ENCODE measurements at regions not wholly inside any gene's neighbourhood (a gene's known extent, or its start where the extent isn't known, plus 50 kb on each side); places are given as distances from the start of the nearest gene placed in this dataset.
"Not testable (repeated sequence)": the region's sequence is repeated elsewhere in the genome, so short reads cannot be mapped to it uniquely, and the experiment has no call there.

GRCh38 chr3:13231781-13232666 lies 158.8 kb upstream of the IQSEC1 start:
- FAIRE-seq (no peak), DNase-seq (ENCODE audit: insufficient read length, low spot score) (no peak)
- TF ChIP-seq POU2F2 (IDR thresholded peaks at IDR 0.05; ENCODE audit: low read depth, low read length) = no peak
- no peak for TF ChIP-seq SPI1 (IDR thresholded peaks at IDR 0.05; ENCODE audit: low read depth, low read length)
- no peak for TF ChIP-seq PAX5 (IDR thresholded peaks at IDR 0.05; ENCODE audit: insufficient read depth, low read length, severe bottlenecking)
- no peak for TF ChIP-seq POLR2AphosphoS5 (IDR thresholded peaks at IDR 0.05; ENCODE audit: low read depth, low read length)
- no peak for TF ChIP-seq TAF1 (IDR thresholded peaks at IDR 0.05; ENCODE audit: low read depth, low read length)
- TF ChIP-seq POLR2A (IDR thresholded peaks at IDR 0.05; ENCODE audit: low read depth, low read length) = no peak

DNA sequence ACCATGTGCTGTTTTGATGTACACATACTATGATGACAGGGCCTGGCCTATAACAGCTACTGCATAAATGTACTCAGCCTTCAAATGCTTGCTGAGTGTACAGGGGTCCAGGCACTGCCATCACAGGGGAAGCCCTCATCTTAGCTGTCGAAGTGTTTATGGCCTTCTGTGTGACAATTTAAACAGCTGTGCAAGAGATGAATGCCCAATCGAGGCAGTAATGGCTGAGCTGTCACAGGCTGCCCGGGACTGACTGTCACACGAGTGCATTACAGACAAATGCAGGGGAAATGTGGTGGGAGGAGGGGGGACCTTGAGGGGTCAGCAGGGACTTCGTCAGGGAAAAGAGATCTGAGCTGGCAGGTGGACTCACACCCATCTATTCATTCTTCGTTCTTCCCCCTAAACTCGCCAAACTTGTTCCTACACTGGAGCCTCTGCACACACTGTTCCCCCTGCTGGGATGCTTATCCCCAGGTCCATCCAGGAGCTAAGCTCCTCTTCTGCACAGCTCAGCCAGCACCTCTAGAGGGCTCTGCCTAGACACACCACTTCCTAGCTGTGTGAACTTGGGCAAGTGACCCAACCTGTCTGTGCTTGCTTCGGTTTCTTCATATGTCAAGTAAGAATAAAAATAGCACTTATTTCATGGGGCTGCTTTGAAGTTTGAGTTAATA lies 156.2 kb upstream of the IQSEC1 start:
- DNase-seq (ENCODE audit: insufficient read length, low spot score) (no peak), FAIRE-seq (no peak)
- TF ChIP-seq SPI1 (IDR thresholded peaks at IDR 0.05; ENCODE audit: low read depth, low read length) = no peak
- TF ChIP-seq PAX5 (IDR thresholded peaks at IDR 0.05; ENCODE audit: insufficient read depth, low read length, severe bottlenecking) = no peak
- TF ChIP-seq TAF1 (IDR thresholded peaks at IDR 0.05; ENCODE audit: low read depth, low read length) = no peak
- no peak for TF ChIP-seq POLR2AphosphoS5 (IDR thresholded peaks at IDR 0.05; ENCODE audit: low read depth, low read length)

DNA sequence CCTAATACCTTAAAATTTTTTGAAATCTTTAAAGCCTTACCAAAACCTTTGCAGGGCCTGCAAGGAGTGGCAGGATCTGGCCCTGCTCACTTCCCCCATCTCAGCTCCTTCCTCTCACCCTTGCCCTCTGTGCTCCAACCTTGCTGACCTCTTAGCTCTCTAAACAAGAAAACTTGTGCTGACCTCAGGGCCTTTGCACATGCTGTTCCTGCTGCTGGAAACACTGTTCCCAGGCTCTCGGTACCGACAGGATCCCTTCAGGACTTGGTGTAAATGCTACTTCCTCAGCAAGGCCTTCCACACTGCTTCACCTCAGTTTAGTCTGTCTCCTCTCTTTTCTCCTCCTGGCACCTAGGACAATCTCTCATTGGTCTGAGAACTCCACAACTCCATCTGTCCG lies 155.4 kb upstream of the IQSEC1 start:
- FAIRE-seq (no peak), DNase-seq (ENCODE audit: insufficient read length, low spot score) (no peak)
- TF ChIP-seq POLR2A (IDR thresholded peaks at IDR 0.05; ENCODE audit: low read depth, low read length) (no peak), POU2F2 (IDR thresholded peaks at IDR 0.05; ENCODE audit: low read depth, low read length) (no peak), SPI1 (IDR thresholded peaks at IDR 0.05; ENCODE audit: low read depth, low read length) (no peak), PAX5 (IDR thresholded peaks at IDR 0.05; ENCODE audit: insufficient read depth, low read length, severe bottlenecking) (no peak), TAF1 (IDR thresholded peaks at IDR 0.05; ENCODE audit: low read depth, low read length) (no peak), POLR2AphosphoS5 (IDR thresholded peaks at IDR 0.05; ENCODE audit: low read depth, low read length) (no peak)

DNA sequence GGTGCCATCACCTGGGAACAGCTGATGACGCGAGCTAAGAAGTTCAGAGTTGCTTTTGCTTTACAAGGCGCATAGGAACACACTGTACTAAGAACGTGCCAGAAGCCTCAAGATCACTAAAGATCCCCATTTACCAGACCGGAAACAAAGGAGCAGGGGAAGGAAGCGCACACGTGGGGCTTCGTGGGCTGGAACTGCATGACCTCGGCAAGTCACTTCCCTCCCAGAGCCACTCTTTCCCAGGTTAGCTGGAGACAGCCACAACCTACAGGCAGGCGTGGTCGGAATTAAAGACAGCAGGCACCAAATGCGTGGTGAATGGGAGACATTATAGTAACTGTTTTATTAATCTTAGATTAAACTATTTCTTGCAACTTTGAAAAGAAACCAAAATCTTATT lies 154.9 kb upstream of the IQSEC1 start:
- DNase-seq (ENCODE audit: insufficient read length, low spot score); FAIRE-seq: not testable (repeated sequence)

DNA sequence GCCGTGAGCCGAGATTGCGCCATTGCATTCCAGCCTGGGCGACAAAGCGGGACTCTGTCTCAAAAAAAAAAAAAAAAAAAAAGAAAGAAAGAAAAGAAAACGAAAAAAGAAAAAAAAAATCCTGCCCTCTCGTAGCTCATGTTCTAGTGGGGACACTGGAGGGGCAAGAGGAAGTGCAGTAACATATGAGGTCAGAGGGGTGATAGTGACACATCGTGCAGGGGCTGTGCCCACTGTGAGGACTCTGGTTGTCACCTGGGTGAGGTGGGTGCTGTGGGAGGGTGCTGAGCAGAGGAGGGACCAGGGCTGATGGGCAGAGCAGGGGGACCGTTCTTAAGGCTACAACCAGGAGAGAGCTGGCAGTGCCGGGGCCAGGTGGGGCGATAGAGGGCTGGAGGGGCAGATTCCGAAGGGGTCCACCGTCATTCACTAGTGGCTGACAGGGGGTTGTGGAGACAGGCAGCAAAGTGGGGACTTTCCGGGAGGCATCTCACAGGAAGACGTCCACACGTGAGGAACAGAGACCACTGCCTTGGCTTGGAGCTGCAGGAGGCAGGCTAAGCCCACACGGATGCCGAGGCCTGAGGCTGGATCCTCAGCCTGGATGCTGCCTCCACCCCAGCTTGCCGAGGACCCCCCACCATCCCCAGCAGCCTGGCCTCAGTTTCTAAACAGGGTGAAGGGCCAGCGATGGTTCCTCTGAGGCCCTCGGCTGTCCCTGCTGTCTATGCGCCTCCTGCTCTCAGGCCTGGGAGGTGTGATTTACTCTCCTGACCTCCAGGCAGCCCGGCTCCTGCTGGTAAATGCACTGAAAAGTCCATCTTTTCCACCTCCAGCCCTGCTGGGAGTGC lies 154.3 kb upstream of the IQSEC1 start:
- DNase-seq (ENCODE audit: insufficient read length, low spot score) (no peak), FAIRE-seq (no peak)
- TF ChIP-seq SPI1 (IDR thresholded peaks at IDR 0.05; ENCODE audit: low read depth, low read length) (no peak), PAX5 (IDR thresholded peaks at IDR 0.05; ENCODE audit: insufficient read depth, low read length, severe bottlenecking) (no peak), POLR2A (IDR thresholded peaks at IDR 0.05; ENCODE audit: low read depth, low read length) (no peak), POLR2AphosphoS5 (IDR thresholded peaks at IDR 0.05; ENCODE audit: low read depth, low read length) (no peak), TAF1 (IDR thresholded peaks at IDR 0.05; ENCODE audit: low read depth, low read length) (no peak), POU2F2 (IDR thresholded peaks at IDR 0.05; ENCODE audit: low read depth, low read length) (no peak)

- DNase-seq (ENCODE audit: insufficient read length, low spot score) (no peak), FAIRE-seq (no peak)
- TF ChIP-seq PAX5 (IDR thresholded peaks at IDR 0.05; ENCODE audit: insufficient read depth, low read length, severe bottlenecking) (no peak), POLR2A (IDR thresholded peaks at IDR 0.05; ENCODE audit: low read depth, low read length) (no peak), TAF1 (IDR thresholded peaks at IDR 0.05; ENCODE audit: low read depth, low read length) (no peak), SPI1 (IDR thresholded peaks at IDR 0.05; ENCODE audit: low read depth, low read length) (no peak), POU2F2 (IDR thresholded peaks at IDR 0.05; ENCODE audit: low read depth, low read length) (no peak), POLR2AphosphoS5 (IDR thresholded peaks at IDR 0.05; ENCODE audit: low read depth, low read length) (no peak)
These were observed 151.7 kb upstream of the IQSEC1 start for GRCh38 chr3:13224967-13225366.

- no peak for TF ChIP-seq POLR2A (IDR thresholded peaks at IDR 0.05; ENCODE audit: low read depth, low read length)
- no peak for TF ChIP-seq SPI1 (IDR thresholded peaks at IDR 0.05; ENCODE audit: low read depth, low read length)
- TF ChIP-seq TAF1 (IDR thresholded peaks at IDR 0.05; ENCODE audit: low read depth, low read length) = no peak
- TF ChIP-seq POLR2AphosphoS5 (IDR thresholded peaks at IDR 0.05; ENCODE audit: low read depth, low read length) = no peak
- TF ChIP-seq PAX5 (IDR thresholded peaks at IDR 0.05; ENCODE audit: insufficient read depth, low read length, severe bottlenecking) = no peak
- no peak for TF ChIP-seq POU2F2 (IDR thresholded peaks at IDR 0.05; ENCODE audit: low read depth, low read length)
- DNase-seq (ENCODE audit: insufficient read length, low spot score) (no peak), FAIRE-seq (no peak)
These were observed 150.5 kb upstream of the IQSEC1 start for GRCh38 chr3:13223574-13224237.

DNA sequence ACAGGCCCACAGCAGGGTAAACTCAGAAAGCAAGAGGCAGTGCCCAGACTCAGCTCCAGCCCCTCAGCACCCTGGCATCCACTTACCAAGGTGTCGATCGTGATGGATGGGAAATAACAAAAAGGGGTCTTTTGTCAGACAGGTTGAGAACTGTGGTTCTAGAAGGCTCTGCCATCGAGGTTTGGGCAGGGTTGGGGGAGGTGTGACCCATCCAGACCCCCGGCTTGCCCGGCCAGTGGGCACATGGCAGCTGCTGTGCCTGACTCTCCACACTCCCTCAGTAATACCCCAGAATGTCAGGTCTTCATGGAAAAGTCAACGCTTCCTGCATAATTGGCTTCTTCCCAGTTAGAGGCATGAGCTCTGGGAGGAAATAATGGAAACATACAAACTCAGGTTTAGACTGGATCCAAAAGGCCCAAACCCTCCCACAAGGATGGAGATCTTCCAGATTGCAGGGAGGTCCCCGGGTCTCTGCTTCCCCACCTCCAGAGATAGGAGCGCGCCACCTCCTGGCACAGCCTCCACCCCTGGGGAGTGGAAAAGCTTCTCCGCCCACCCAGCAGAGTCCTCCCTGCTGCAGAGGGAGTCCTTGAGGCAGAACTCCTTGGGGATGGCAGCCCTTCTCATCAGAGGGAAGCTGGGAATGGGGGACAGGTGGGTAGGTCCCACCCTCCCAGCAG lies 149.8 kb upstream of the IQSEC1 start:
- no peak for TF ChIP-seq SPI1 (IDR thresholded peaks at IDR 0.05; ENCODE audit: low read depth, low read length)
- TF ChIP-seq POLR2AphosphoS5 (IDR thresholded peaks at IDR 0.05; ENCODE audit: low read depth, low read length) = no peak
- no peak for TF ChIP-seq PAX5 (IDR thresholded peaks at IDR 0.05; ENCODE audit: insufficient read depth, low read length, severe bottlenecking)
- TF ChIP-seq POLR2A (IDR thresholded peaks at IDR 0.05; ENCODE audit: low read depth, low read length) = no peak
- no peak for TF ChIP-seq POU2F2 (IDR thresholded peaks at IDR 0.05; ENCODE audit: low read depth, low read length)
- no peak for TF ChIP-seq TAF1 (IDR thresholded peaks at IDR 0.05; ENCODE audit: low read depth, low read length)
- DNase-seq (ENCODE audit: insufficient read length, low spot score) (no peak), FAIRE-seq (no peak)
